ENCODE measurements at regions not wholly inside any gene's neighbourhood (a gene's known extent, or its start where the extent isn't known, plus 50 kb on each side); places are given as distances from the start of the nearest gene placed in this dataset.

- CTCF ChIA-PET, result no interaction called here
- no peak for TF ChIP-seq CTCF (IDR thresholded peaks at IDR 0.05; ENCODE audit: control extremely low read depth, extremely low read depth, low read depth, missing control alignments)
- POLR2A ChIA-PET, result no interaction called here
- no peak for DNase-seq (ENCODE audit: extremely low spot score)
These were observed 92.3 kb upstream of the KDM7A start for GRCh38 chr7:140269004-140269638.

GRCh38 chr7:140267381-140268226 is 90.8 kb upstream of the KDM7A start:
- CTCF ChIA-PET, result no interaction called here
- no peak for TF ChIP-seq CTCF (IDR thresholded peaks at IDR 0.05; ENCODE audit: control extremely low read depth, extremely low read depth, low read depth, missing control alignments)

GRCh38 chr7:140263277-140263676 is 86.5 kb upstream of the KDM7A start:
- POLR2A ChIA-PET, result no interaction called here
- CTCF ChIA-PET, result interaction anchor here (1.4 kb wide), 1 partner anchor 9 kb away, joined by 4 read pairs; no protein-coding TSS in a partner anchor
- no peak for DNase-seq (ENCODE audit: extremely low spot score)
- no peak for TF ChIP-seq CTCF (IDR thresholded peaks at IDR 0.05; ENCODE audit: control extremely low read depth, extremely low read depth, low read depth, missing control alignments)

More at GRCh38 chr7:140267381-140268226, 90.8 kb upstream of the KDM7A start:
- DNase-seq (ENCODE audit: extremely low spot score), result no peak
- POLR2A ChIA-PET, result no interaction called here

GRCh38 chr7:140262242-140262903 is 85.6 kb upstream of the KDM7A start:
- POLR2A ChIA-PET, result no interaction called here
- CTCF ChIA-PET, result interaction anchor here (1.4 kb wide), 1 partner anchor 9 kb away, joined by 3 read pairs; no protein-coding TSS in a partner anchor
- DNase-seq (ENCODE audit: extremely low spot score), result no peak
- no peak for TF ChIP-seq CTCF (IDR thresholded peaks at IDR 0.05; ENCODE audit: control extremely low read depth, extremely low read depth, low read depth, missing control alignments)

GRCh38 chr7:140261522-140261921 is 84.7 kb upstream of the KDM7A start:
- no peak for DNase-seq (ENCODE audit: extremely low spot score)
- ChIA-PET CTCF (interaction anchor here (1.4 kb wide), 1 partner anchor 8 kb away, joined by 3 read pairs; no protein-coding TSS in a partner anchor), POLR2A (no interaction called here)
- TF ChIP-seq CTCF (IDR thresholded peaks at IDR 0.05; ENCODE audit: control extremely low read depth, extremely low read depth, low read depth, missing control alignments), result no peak

- no peak for DNase-seq (ENCODE audit: extremely low spot score)
- no peak for TF ChIP-seq CTCF (IDR thresholded peaks at IDR 0.05; ENCODE audit: control extremely low read depth, extremely low read depth, low read depth, missing control alignments)
- POLR2A ChIA-PET, result no interaction called here
- CTCF ChIA-PET, result interaction anchor here (1.4 kb wide), 1 partner anchor 8 kb away, joined by 3 read pairs; no protein-coding TSS in a partner anchor
These were observed 84.3 kb upstream of the KDM7A start for GRCh38 chr7:140261105-140261486.
